HG03378 (cell line): ENCODE measurements at regions not wholly inside any gene's neighbourhood (a gene's known extent, or its start where the extent isn't known, plus 50 kb on each side); places are given as distances from the start of the nearest gene placed in this dataset.
"Not testable (repeated sequence)": the region's sequence is repeated elsewhere in the genome, so short reads cannot be mapped to it uniquely, and the experiment has no call there.

Experiments
- ATAC-seq: cut with Tn5 transposase; IDR thresholded peaks from one replicate; pipeline ENCODE4 v1.9.1; 2021; ENCODE audit warnings: mild to moderate bottlenecking, moderate library complexity; ENCODE audit not compliant: unreplicated experiment

- no peak for ATAC-seq
These were observed 536.0 kb downstream of the TMEM135 start for GRCh38 chr11:87573708-87574107.

GRCh38 chr11:87572881-87573280, 535.1 kb downstream of the TMEM135 start:
- no peak for ATAC-seq

- no peak for ATAC-seq
These were observed 522.6 kb downstream of the TMEM135 start for GRCh38 chr11:87560352-87560751.

GRCh38 chr11:87559852-87560251, 522.1 kb downstream of the TMEM135 start:
- not testable (repeated sequence) for ATAC-seq

- ATAC-seq: no peak
These were observed 517.4 kb downstream of the TMEM135 start for GRCh38 chr11:87555101-87555500.

- no peak for ATAC-seq
These were observed 511.1 kb downstream of the TMEM135 start for GRCh38 chr11:87548797-87549196.

- no peak for ATAC-seq
These were observed 508.1 kb downstream of the TMEM135 start for GRCh38 chr11:87545858-87546257.

GRCh38 chr11:87539596-87539995, 501.9 kb downstream of the TMEM135 start:
- no peak for ATAC-seq

GRCh38 chr11:87536565-87536964, 498.8 kb downstream of the TMEM135 start:
- ATAC-seq: no peak

- ATAC-seq: no peak
These were observed 498.3 kb downstream of the TMEM135 start for GRCh38 chr11:87536016-87536415.

- ATAC-seq: no peak
These were observed 497.8 kb downstream of the TMEM135 start for GRCh38 chr11:87535513-87535912.

- ATAC-seq: not testable (repeated sequence)
These were observed 494.1 kb downstream of the TMEM135 start for GRCh38 chr11:87531835-87532234.

- no peak for ATAC-seq
These were observed 491.8 kb downstream of the TMEM135 start for GRCh38 chr11:87529486-87529885.

- ATAC-seq: no peak
These were observed 491.0 kb downstream of the TMEM135 start for GRCh38 chr11:87528752-87529151.

GRCh38 chr11:87523276-87523675, 485.5 kb downstream of the TMEM135 start:
- no peak for ATAC-seq

GRCh38 chr11:87518266-87518665, 480.5 kb downstream of the TMEM135 start:
- no peak for ATAC-seq

- no peak for ATAC-seq
These were observed 479.6 kb downstream of the TMEM135 start for GRCh38 chr11:87517351-87517750.

- ATAC-seq: not testable (repeated sequence)
These were observed 470.0 kb downstream of the TMEM135 start for GRCh38 chr11:87507722-87508121.

GRCh38 chr11:87506946-87507345, 469.2 kb downstream of the TMEM135 start:
- not testable (repeated sequence) for ATAC-seq

- ATAC-seq: no peak
These were observed 463.7 kb downstream of the TMEM135 start for GRCh38 chr11:87501388-87501787.

- not testable (repeated sequence) for ATAC-seq
These were observed 457.2 kb downstream of the TMEM135 start for GRCh38 chr11:87494936-87495335.

GRCh38 chr11:87494026-87494425, 456.3 kb downstream of the TMEM135 start:
- ATAC-seq: not testable (repeated sequence)

- no peak for ATAC-seq
These were observed 455.8 kb downstream of the TMEM135 start for GRCh38 chr11:87493516-87493915.

GRCh38 chr11:87491381-87491780, 453.6 kb downstream of the TMEM135 start:
- no peak for ATAC-seq
